Naive thymus-derived CD4-positive, alpha-beta T cell (primary cell): ENCODE measurements at regions not wholly inside any gene's neighbourhood (a gene's known extent, or its start where the extent isn't known, plus 50 kb on each side); places are given as distances from the start of the nearest gene placed in this dataset.
"Not testable (repeated sequence)": the region's sequence is repeated elsewhere in the genome, so short reads cannot be mapped to it uniquely, and the experiment has no call there.

Experiments used
- ATAC-seq: fragments of 150-1000 bp; cut with Tn5 transposase; 2 replicates; pipeline ENCODE4 v1.10.0; 2021; ENCODE audit warnings: mild to moderate bottlenecking, moderate library complexity
- CTCF ChIA-PET: fragments of 350-600 bp; sonication (Branson Sonifier 250); formaldehyde crosslinking; loops from one replicate; lab custom pipeline; 2021; ENCODE audit warnings: antibody characterized with exemption; lab: Charles Lee
- POLR2A ChIA-PET: fragments of 350-600 bp; sonication (Branson Sonifier 250); formaldehyde crosslinking; loops from one replicate; lab custom pipeline; 2021; ENCODE audit warnings: antibody characterized with exemption, inconsistent platforms; lab: Charles Lee
- DNase-seq, 9 donors: peaks; one replicate each; pipeline versions ENCODE4 v3.0.0 to v3.0.0-alpha.2; 2020 to 2022; ENCODE audit warnings: mixed read lengths in 1 of 9
- H3K27ac ChIP-seq: one replicate; pipeline ENCODE4 v1.7.0; 2013; ENCODE audit warnings: mild to moderate bottlenecking, low read depth, low read length, moderate library complexity
- H3K27me3 ChIP-seq, 2 donors: one replicate each; pipeline ENCODE4 v1.7.0; 2013; ENCODE audit warnings: low read length in 2 of 2, mild to moderate bottlenecking in 2 of 2, moderate library complexity in 2 of 2; ENCODE audit not compliant: control insufficient read depth in 2 of 2, insufficient read depth in 2 of 2
- H3K36me3 ChIP-seq, 3 experiments: 1 replicate in 2 of 3; 2 replicates in 1 of 3; pipeline ENCODE4 v1.7.0; 2013; ENCODE audit warnings: low read length in 3 of 3, mild to moderate bottlenecking in 3 of 3, moderate library complexity in 1 of 3; ENCODE audit not compliant: insufficient read depth in 3 of 3, control insufficient read depth in 2 of 3
- H3K4me1 ChIP-seq, 2 donors: one replicate each; pipeline ENCODE4 v1.7.0; 2013; ENCODE audit warnings: low read length in 2 of 2, mild to moderate bottlenecking in 2 of 2, moderate library complexity in 1 of 2; ENCODE audit not compliant: control insufficient read depth in 2 of 2, insufficient read depth in 2 of 2
- H3K4me3 ChIP-seq: 2 replicates; pipeline ENCODE4 v1.7.0; 2013; ENCODE audit warnings: mild to moderate bottlenecking, low read length
- H3K9me3 ChIP-seq, 3 experiments: 1 replicate in 2 of 3; 2 replicates in 1 of 3; pipeline ENCODE4 v1.7.0; 2013; ENCODE audit warnings: low read length in 3 of 3; ENCODE audit not compliant: control insufficient read depth in 2 of 3
- H3K27ac Mint-ChIP-seq, 9 donors: one replicate each; pipeline ENCODE4 v1.8.0; 2020 to 2022; ENCODE audit warnings: mixed read lengths in 9 of 9, mild to moderate bottlenecking in 8 of 9, moderate library complexity in 5 of 9, inconsistent platforms in 2 of 9
- H3K27me3 Mint-ChIP-seq, 5 donors: one replicate each; pipeline ENCODE4 v1.8.0; 2021 to 2022; ENCODE audit warnings: mixed read lengths in 5 of 5, mild to moderate bottlenecking in 1 of 5
- H3K36me3 Mint-ChIP-seq, 5 donors: one replicate each; pipeline ENCODE4 v1.8.0; 2020 to 2022; ENCODE audit warnings: mixed read lengths in 5 of 5, mild to moderate bottlenecking in 3 of 5, inconsistent platforms in 1 of 5
- H3K4me1 Mint-ChIP-seq, 7 donors: one replicate each; pipeline ENCODE4 v1.8.0; 2020 to 2022; ENCODE audit warnings: mixed read lengths in 7 of 7, mild to moderate bottlenecking in 3 of 7, inconsistent platforms in 1 of 7
- H3K4me3 Mint-ChIP-seq, 10 donors: one replicate each; pipeline ENCODE4 v1.8.0; 2020 to 2022; ENCODE audit warnings: mild to moderate bottlenecking in 10 of 10, mixed read lengths in 10 of 10, moderate library complexity in 6 of 10, inconsistent platforms in 2 of 10
- H3K9me3 Mint-ChIP-seq, 11 donors: one replicate each; pipeline ENCODE4 v1.8.0; 2020 to 2022; ENCODE audit warnings: mixed read lengths in 11 of 11, mild to moderate bottlenecking in 4 of 11, inconsistent platforms in 1 of 11, moderate library complexity in 1 of 11
- intact Hi-C, 2 donors: fragments of 100-400 bp; cut with micrococcal nuclease; formaldehyde crosslinking; loops; one replicate each; pipeline ENCODE4 v1.15.1; 2023

GRCh38 chr11:116044941-116045340 is 540.7 kb upstream of the CADM1 start:
- Histone ChIP-seq H3K36me3 (no peaks in the 10 kb centered on the region), H3K4me1 (no peaks in the 10 kb centered on the region), H3K27me3 (no peaks in the 10 kb centered on the region), H3K9me3 (no peaks in the 10 kb centered on the region), H3K27ac (no peak overlapping the region), H3K4me3 (no peak overlapping the region)
- peaks cover 0 to 8% (median 0%) of the 10 kb centered on the region in 5 donors for H3K27me3 Mint-ChIP-seq
- no peaks in the 10 kb centered on the region for H3K36me3 Mint-ChIP-seq
- ChIA-PET POLR2A (no interaction called here), CTCF (no interaction called here)
- ATAC-seq (no peak), DNase-seq (no peak)
- no peak overlapping the region for H3K27ac Mint-ChIP-seq
- no peaks in the 10 kb centered on the region for H3K4me1 Mint-ChIP-seq
- intact Hi-C loops, result no loop called here
- peaks cover 0 to 6% (median 0%) of the 10 kb centered on the region in 11 donors for H3K9me3 Mint-ChIP-seq
- no peak overlapping the region for H3K4me3 Mint-ChIP-seq

GRCh38 chr11:116044520-116044919 is 540.3 kb upstream of the CADM1 start:
- Mint-ChIP-seq H3K4me1 (no peaks in the 10 kb centered on the region), H3K36me3 (no peaks in the 10 kb centered on the region), H3K4me3 (no peak overlapping the region), H3K9me3 (peaks cover 0 to 6% (median 0%) of the 10 kb centered on the region in 11 donors), H3K27me3 (peaks cover 0 to 8% (median 0%) of the 10 kb centered on the region in 5 donors), H3K27ac (no peak overlapping the region)
- Histone ChIP-seq H3K4me1 (no peaks in the 10 kb centered on the region), H3K9me3 (no peaks in the 10 kb centered on the region), H3K36me3 (no peaks in the 10 kb centered on the region), H3K27ac (no peak overlapping the region), H3K27me3 (no peaks in the 10 kb centered on the region), H3K4me3 (no peak overlapping the region)
- CTCF ChIA-PET, result no interaction called here
- ATAC-seq, result no peak
- DNase-seq, result no peak
- POLR2A ChIA-PET, result no interaction called here
- intact Hi-C loops, result no loop called here

GRCh38 chr11:116043857-116044256 is 539.6 kb upstream of the CADM1 start:
- H3K9me3 ChIP-seq, result no peaks in the 10 kb centered on the region
- no peak overlapping the region for H3K27ac ChIP-seq
- POLR2A ChIA-PET, result no interaction called here
- H3K27me3 ChIP-seq, result no peaks in the 10 kb centered on the region
- Mint-ChIP-seq H3K27ac (no peak overlapping the region), H3K27me3 (peaks cover 0 to 8% (median 0%) of the 10 kb centered on the region in 5 donors), H3K9me3 (peaks cover 0 to 6% (median 0%) of the 10 kb centered on the region in 11 donors), H3K36me3 (no peaks in the 10 kb centered on the region), H3K4me1 (no peaks in the 10 kb centered on the region), H3K4me3 (no peak overlapping the region)
- intact Hi-C loops, result no loop called here
- no peaks in the 10 kb centered on the region for H3K36me3 ChIP-seq
- no peak overlapping the region for H3K4me3 ChIP-seq
- DNase-seq (no peak), ATAC-seq (no peak)
- H3K4me1 ChIP-seq, result no peaks in the 10 kb centered on the region
- CTCF ChIA-PET, result no interaction called here

- H3K27me3 Mint-ChIP-seq, H3K27ac ChIP-seq, H3K4me3 Mint-ChIP-seq, POLR2A ChIA-PET, H3K36me3 Mint-ChIP-seq, H3K4me1 Mint-ChIP-seq, H3K27ac Mint-ChIP-seq, H3K4me1 ChIP-seq, H3K9me3 Mint-ChIP-seq, H3K27me3 ChIP-seq, H3K4me3 ChIP-seq, H3K9me3 ChIP-seq, H3K36me3 ChIP-seq, DNase-seq, ATAC-seq, intact Hi-C loops, CTCF ChIA-PET: not testable (repeated sequence)
Measured at GRCh38 chr11:116043059-116043458, 538.8 kb upstream of the CADM1 start.

- Histone ChIP-seq H3K4me3 (no peak overlapping the region), H3K27ac (no peak overlapping the region), H3K4me1 (no peaks in the 10 kb centered on the region), H3K36me3 (no peaks in the 10 kb centered on the region), H3K9me3 (no peaks in the 10 kb centered on the region), H3K27me3 (no peaks in the 10 kb centered on the region)
- ATAC-seq (no peak), DNase-seq (no peak)
- no peak overlapping the region for H3K4me3 Mint-ChIP-seq
- no peaks in the 10 kb centered on the region for H3K36me3 Mint-ChIP-seq
- peaks cover 0 to 8% (median 0%) of the 10 kb centered on the region in 5 donors for H3K27me3 Mint-ChIP-seq
- intact Hi-C loops, result no loop called here
- CTCF ChIA-PET, result no interaction called here
- no peaks in the 10 kb centered on the region for H3K4me1 Mint-ChIP-seq
- POLR2A ChIA-PET, result no interaction called here
- peaks cover 0 to 6% (median 0%) of the 10 kb centered on the region in 11 donors for H3K9me3 Mint-ChIP-seq
- no peak overlapping the region for H3K27ac Mint-ChIP-seq
Measured at GRCh38 chr11:116042146-116042545, 537.9 kb upstream of the CADM1 start.

GRCh38 chr11:116037861-116038260 is 533.6 kb upstream of the CADM1 start:
- no peaks in the 10 kb centered on the region for H3K36me3 ChIP-seq
- Mint-ChIP-seq H3K4me1 (no peaks in the 10 kb centered on the region), H3K4me3 (no peak overlapping the region), H3K27ac (no peak overlapping the region), H3K9me3 (peaks cover 0 to 5% (median 0%) of the 10 kb centered on the region in 11 donors), H3K36me3 (no peaks in the 10 kb centered on the region), H3K27me3 (peaks cover 0 to 9% (median under 1%) of the 10 kb centered on the region in 5 donors)
- no peaks in the 10 kb centered on the region for H3K4me1 ChIP-seq
- H3K9me3 ChIP-seq, result no peaks in the 10 kb centered on the region
- ChIA-PET CTCF (no interaction called here), POLR2A (no interaction called here)
- no peak overlapping the region for H3K27ac ChIP-seq
- DNase-seq (no peak), ATAC-seq (no peak)
- intact Hi-C loops, result no loop called here
- no peaks in the 10 kb centered on the region for H3K27me3 ChIP-seq
- H3K4me3 ChIP-seq, result no peak overlapping the region

- Mint-ChIP-seq H3K36me3 (no peaks in the 10 kb centered on the region), H3K27me3 (peaks cover 0 to 21% (median 4%) of the 10 kb centered on the region in 5 donors), H3K27ac (no peak overlapping the region), H3K4me1 (peaks cover 0 to 4% (median 0%) of the 10 kb centered on the region in 7 donors), H3K9me3 (peaks cover 0 to 16% (median 0%) of the 10 kb centered on the region in 11 donors), H3K4me3 (no peak overlapping the region)
- no peak overlapping the region for H3K4me3 ChIP-seq
- intact Hi-C loops, result no loop called here
- H3K9me3 ChIP-seq, result no peaks in the 10 kb centered on the region
- no peaks in the 10 kb centered on the region for H3K4me1 ChIP-seq
- no peaks in the 10 kb centered on the region for H3K36me3 ChIP-seq
- no peak for DNase-seq
- no peak for ATAC-seq
- CTCF ChIA-PET, result no interaction called here
- H3K27me3 ChIP-seq, result no peaks in the 10 kb centered on the region
- POLR2A ChIA-PET, result no interaction called here
- no peak overlapping the region for H3K27ac ChIP-seq
Measured at GRCh38 chr11:116035977-116036376, 531.8 kb upstream of the CADM1 start.
